Neural cell (in vitro differentiated cells): ENCODE measurements at regions not wholly inside any gene's neighbourhood (a gene's known extent, or its start where the extent isn't known, plus 50 kb on each side); places are given as distances from the start of the nearest gene placed in this dataset.

Source experiments
- H2AFZ ChIP-seq: fragments of 200-600, 300-800 bp; sonication (generic), shearing (Covaris generic); 2 replicates; pipeline ENCODE4 v1.6.0; 2014; ENCODE audit warnings: low read depth, mild to moderate bottlenecking, antibody characterized with exemption, low read length, moderate library complexity
- H3F3A ChIP-seq: fragments of 200-600 bp; shearing (Covaris generic); 2 replicates; pipeline ENCODE4 v1.6.1; 2016; ENCODE audit warnings: mild to moderate bottlenecking, moderate library complexity, mixed read lengths, antibody characterized with exemption, low read length; ENCODE audit not compliant: insufficient read depth, poor library complexity, severe bottlenecking
- H3K27ac ChIP-seq: fragments of 200-600, 300-800 bp; sonication (generic), shearing (Covaris generic); 2 replicates; pipeline ENCODE4 v1.5.1; 2014; ENCODE audit warnings: mild to moderate bottlenecking, low read length, moderate library complexity
- H3K27me3 ChIP-seq: fragments of 300-800, 200-600 bp; sonication (generic), shearing (Covaris generic); 2 replicates; pipeline ENCODE4 v1.6.0; 2014; ENCODE audit warnings: mild to moderate bottlenecking, low read depth, low read length, moderate library complexity; ENCODE audit not compliant: insufficient read depth
- H3K36me3 ChIP-seq: fragments of 300-800, 200-600 bp; sonication (generic), shearing (Covaris generic); 2 replicates; pipeline ENCODE4 v1.5.1; 2014; ENCODE audit warnings: mild to moderate bottlenecking, antibody characterized with exemption, low read length, moderate library complexity; ENCODE audit not compliant: insufficient read depth
- H3K4me2 ChIP-seq: fragments of 300-800, 200-600 bp; sonication (generic), shearing (Covaris generic); 2 replicates; pipeline ENCODE4 v1.6.0; 2014; ENCODE audit warnings: mild to moderate bottlenecking, low read length
- H3K4me3 ChIP-seq: fragments of 300-800, 200-600 bp; sonication (generic), shearing (Covaris generic); 2 replicates; pipeline ENCODE4 v1.5.1; 2014; ENCODE audit warnings: mild to moderate bottlenecking, low read length, moderate library complexity
- H3K79me2 ChIP-seq: fragments of 200-600 bp; shearing (Covaris generic); replicated peaks from 2 replicates; pipeline ENCODE4 v1.6.0; 2014; ENCODE audit warnings: mild to moderate bottlenecking, low read length, moderate library complexity; ENCODE audit not compliant: insufficient read depth
- H3K9ac ChIP-seq: fragments of 300-800, 200-600 bp; sonication (generic), shearing (Covaris generic); 2 replicates; pipeline ENCODE4 v1.6.1; 2016; ENCODE audit warnings: mild to moderate bottlenecking, low read length, mixed read lengths
- H3K9me2 ChIP-seq: fragments of 200-600 bp; shearing (Covaris generic); 2 replicates; pipeline ENCODE4 v1.6.1; 2016; ENCODE audit warnings: mild to moderate bottlenecking, low read length, mixed read lengths; ENCODE audit not compliant: insufficient read depth
- H3K9me3 ChIP-seq: fragments of 200-600, 300-800 bp; sonication (generic), shearing (Covaris generic); 2 replicates; pipeline ENCODE4 v1.6.1; 2016; ENCODE audit warnings: mild to moderate bottlenecking, mixed run types, low read length, moderate library complexity, mixed read lengths
- H4K20me1 ChIP-seq: fragments of 200-600 bp; shearing (Covaris generic); 2 replicates; pipeline ENCODE4 v1.6.1; 2016; ENCODE audit warnings: mild to moderate bottlenecking, mixed run types; ENCODE audit not compliant: insufficient read depth
- EP300 ChIP-seq: fragments of 450-650 bp; conservative IDR thresholded peaks from 2 replicates; pipeline ENCODE4 v1.6.1; 2014; ENCODE audit warnings: antibody characterized with exemption, mild to moderate bottlenecking, moderate library complexity; ENCODE audit not compliant: poor library complexity, severe bottlenecking
- EZH2 ChIP-seq: fragments of 200-600, 300-800 bp; shearing (Covaris generic), sonication (generic); IDR thresholded peaks from 2 replicates; pipeline ENCODE4 v1.6.1; 2014; ENCODE audit warnings: antibody characterized with exemption, low read length, borderline replicate concordance, mild to moderate bottlenecking; ENCODE audit not compliant: insufficient read depth, poor library complexity, severe bottlenecking
- MXI1 ChIP-seq: fragments of 450-650 bp; conservative IDR thresholded peaks from 2 replicates; pipeline ENCODE4 v1.6.1; 2014; ENCODE audit warnings: antibody characterized with exemption, mild to moderate bottlenecking; ENCODE audit not compliant: poor library complexity, severe bottlenecking
- POLR2AphosphoS5 ChIP-seq: IDR thresholded peaks from 2 replicates; pipeline ENCODE4 v1.6.1; 2012
- RAD21 ChIP-seq: fragments of 450-650 bp; conservative IDR thresholded peaks from 2 replicates; pipeline ENCODE4 v1.6.1; 2014; ENCODE audit warnings: antibody characterized with exemption, mild to moderate bottlenecking, moderate library complexity
- SMC3 ChIP-seq: fragments of 450-650 bp; conservative IDR thresholded peaks from 2 replicates; pipeline ENCODE4 v1.6.1; 2014; ENCODE audit warnings: antibody characterized with exemption, mild to moderate bottlenecking, moderate library complexity; ENCODE audit not compliant: poor library complexity
- TAF1 ChIP-seq: IDR thresholded peaks from 2 replicates; pipeline ENCODE4 v1.6.1; 2012; ENCODE audit warnings: low read depth
- TF ChIP-seq, protein P1 (sequence below): IDR thresholded peaks from 2 replicates; pipeline ENCODE4 v1.6.1; 2012; ENCODE audit warnings: borderline replicate concordance
- TF ChIP-seq, protein P2 (sequence below): fragments of 450-650 bp; IDR thresholded peaks from 2 replicates; pipeline ENCODE4 v1.5.1; 2014; ENCODE audit warnings: antibody characterized with exemption, mild to moderate bottlenecking, moderate library complexity; ENCODE audit not compliant: poor library complexity, severe bottlenecking

DNA sequence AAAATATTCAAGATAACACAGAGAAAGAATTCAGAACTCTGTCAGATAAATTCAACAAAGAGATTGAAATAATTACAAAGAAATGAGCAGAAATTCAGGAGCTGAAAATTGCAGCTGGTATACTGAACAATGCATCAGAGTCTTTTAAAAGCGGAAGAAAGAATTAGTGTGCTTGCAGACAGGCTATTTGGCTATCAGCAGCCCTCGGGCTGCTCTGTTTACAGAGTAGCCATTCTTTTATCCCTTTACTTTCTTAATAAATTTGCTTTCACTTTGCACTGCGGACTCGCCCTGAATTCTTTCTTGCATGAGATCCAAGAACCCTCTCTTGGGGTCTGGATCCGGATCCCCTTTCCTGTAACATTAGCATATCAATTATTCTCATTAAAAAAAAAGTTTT, 1040.0 kb downstream of the SORCS3 start:
- H3K27ac ChIP-seq: no peak overlapping the region
- no peaks in the 10 kb centered on the region for H3F3A ChIP-seq
- no peak overlapping the region for H3K9ac ChIP-seq
- H3K9me2 ChIP-seq: no peaks in the 10 kb centered on the region
- H3K27me3 ChIP-seq: no peaks in the 10 kb centered on the region
- H4K20me1 ChIP-seq: no peaks in the 10 kb centered on the region
- H3K79me2 ChIP-seq: no peaks in the 10 kb centered on the region
- H3K4me2 ChIP-seq: no peak overlapping the region
- no peak overlapping the region for H2AFZ ChIP-seq
- no peaks in the 10 kb centered on the region for H3K36me3 ChIP-seq
- H3K9me3 ChIP-seq: no peaks in the 10 kb centered on the region
- H3K4me3 ChIP-seq: no peak overlapping the region
- TF ChIP-seq EP300 (no peak), POLR2AphosphoS5 (no peak), MXI1 (no peak), SMC3 (no peak), EZH2 (no peak), TAF1 (no peak), RAD21 (no peak)
- TF ChIP-seq, protein P1, sequence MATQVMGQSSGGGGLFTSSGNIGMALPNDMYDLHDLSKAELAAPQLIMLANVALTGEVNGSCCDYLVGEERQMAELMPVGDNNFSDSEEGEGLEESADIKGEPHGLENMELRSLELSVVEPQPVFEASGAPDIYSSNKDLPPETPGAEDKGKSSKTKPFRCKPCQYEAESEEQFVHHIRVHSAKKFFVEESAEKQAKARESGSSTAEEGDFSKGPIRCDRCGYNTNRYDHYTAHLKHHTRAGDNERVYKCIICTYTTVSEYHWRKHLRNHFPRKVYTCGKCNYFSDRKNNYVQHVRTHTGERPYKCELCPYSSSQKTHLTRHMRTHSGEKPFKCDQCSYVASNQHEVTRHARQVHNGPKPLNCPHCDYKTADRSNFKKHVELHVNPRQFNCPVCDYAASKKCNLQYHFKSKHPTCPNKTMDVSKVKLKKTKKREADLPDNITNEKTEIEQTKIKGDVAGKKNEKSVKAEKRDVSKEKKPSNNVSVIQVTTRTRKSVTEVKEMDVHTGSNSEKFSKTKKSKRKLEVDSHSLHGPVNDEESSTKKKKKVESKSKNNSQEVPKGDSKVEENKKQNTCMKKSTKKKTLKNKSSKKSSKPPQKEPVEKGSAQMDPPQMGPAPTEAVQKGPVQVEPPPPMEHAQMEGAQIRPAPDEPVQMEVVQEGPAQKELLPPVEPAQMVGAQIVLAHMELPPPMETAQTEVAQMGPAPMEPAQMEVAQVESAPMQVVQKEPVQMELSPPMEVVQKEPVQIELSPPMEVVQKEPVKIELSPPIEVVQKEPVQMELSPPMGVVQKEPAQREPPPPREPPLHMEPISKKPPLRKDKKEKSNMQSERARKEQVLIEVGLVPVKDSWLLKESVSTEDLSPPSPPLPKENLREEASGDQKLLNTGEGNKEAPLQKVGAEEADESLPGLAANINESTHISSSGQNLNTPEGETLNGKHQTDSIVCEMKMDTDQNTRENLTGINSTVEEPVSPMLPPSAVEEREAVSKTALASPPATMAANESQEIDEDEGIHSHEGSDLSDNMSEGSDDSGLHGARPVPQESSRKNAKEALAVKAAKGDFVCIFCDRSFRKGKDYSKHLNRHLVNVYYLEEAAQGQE: no peak
- TF ChIP-seq, protein P2, sequence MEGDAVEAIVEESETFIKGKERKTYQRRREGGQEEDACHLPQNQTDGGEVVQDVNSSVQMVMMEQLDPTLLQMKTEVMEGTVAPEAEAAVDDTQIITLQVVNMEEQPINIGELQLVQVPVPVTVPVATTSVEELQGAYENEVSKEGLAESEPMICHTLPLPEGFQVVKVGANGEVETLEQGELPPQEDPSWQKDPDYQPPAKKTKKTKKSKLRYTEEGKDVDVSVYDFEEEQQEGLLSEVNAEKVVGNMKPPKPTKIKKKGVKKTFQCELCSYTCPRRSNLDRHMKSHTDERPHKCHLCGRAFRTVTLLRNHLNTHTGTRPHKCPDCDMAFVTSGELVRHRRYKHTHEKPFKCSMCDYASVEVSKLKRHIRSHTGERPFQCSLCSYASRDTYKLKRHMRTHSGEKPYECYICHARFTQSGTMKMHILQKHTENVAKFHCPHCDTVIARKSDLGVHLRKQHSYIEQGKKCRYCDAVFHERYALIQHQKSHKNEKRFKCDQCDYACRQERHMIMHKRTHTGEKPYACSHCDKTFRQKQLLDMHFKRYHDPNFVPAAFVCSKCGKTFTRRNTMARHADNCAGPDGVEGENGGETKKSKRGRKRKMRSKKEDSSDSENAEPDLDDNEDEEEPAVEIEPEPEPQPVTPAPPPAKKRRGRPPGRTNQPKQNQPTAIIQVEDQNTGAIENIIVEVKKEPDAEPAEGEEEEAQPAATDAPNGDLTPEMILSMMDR: no peak

DNA sequence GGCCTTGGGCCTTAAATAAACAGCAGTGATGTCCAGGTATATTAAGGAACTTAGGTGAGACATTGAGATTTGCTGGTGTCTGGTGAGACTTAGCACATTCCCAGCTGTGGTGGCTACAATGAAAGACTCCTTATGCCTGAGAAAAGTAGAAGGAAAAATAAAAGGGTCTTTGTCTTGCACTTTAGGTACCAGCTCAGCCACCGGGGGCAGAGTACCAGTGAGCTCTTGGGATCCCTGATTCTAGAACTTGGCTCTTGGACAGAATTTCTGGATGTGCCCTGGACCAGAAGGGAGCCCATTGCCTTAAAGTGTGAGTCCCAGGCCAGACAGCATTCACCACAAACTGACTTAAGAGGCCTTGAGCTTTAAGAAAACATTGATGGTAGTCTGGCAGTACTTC, 1038.7 kb downstream of the SORCS3 start:
- no peak overlapping the region for H2AFZ ChIP-seq
- H4K20me1 ChIP-seq: no peaks in the 10 kb centered on the region
- H3K4me3 ChIP-seq: no peak overlapping the region
- no peak overlapping the region for H3K4me2 ChIP-seq
- H3K36me3 ChIP-seq: no peaks in the 10 kb centered on the region
- no peak overlapping the region for H3K9ac ChIP-seq
- no peak for TF ChIP-seq SMC3
- TF ChIP-seq, protein P2: no peak
- TF ChIP-seq TAF1: no peak
- no peak for TF ChIP-seq EZH2
- no peak for TF ChIP-seq EP300
- TF ChIP-seq, protein P1: no peak
- TF ChIP-seq MXI1: no peak
- no peak for TF ChIP-seq POLR2AphosphoS5
- TF ChIP-seq RAD21: no peak
- no peak overlapping the region for H3K27ac ChIP-seq
- no peaks in the 10 kb centered on the region for H3K79me2 ChIP-seq
- no peaks in the 10 kb centered on the region for H3F3A ChIP-seq
- no peaks in the 10 kb centered on the region for H3K9me3 ChIP-seq
- H3K27me3 ChIP-seq: no peaks in the 10 kb centered on the region
- no peaks in the 10 kb centered on the region for H3K9me2 ChIP-seq
